ENCODE measurements at regions not wholly inside any gene's neighbourhood (a gene's known extent, or its start where the extent isn't known, plus 50 kb on each side); places are given as distances from the start of the nearest gene placed in this dataset.

- no peak overlapping the region for H3K4me3 ChIP-seq (ENCODE audit: control extremely low read depth in 1 of 5, extremely low read depth in 1 of 5, insufficient read depth in 1 of 5, low read depth in 2 of 5, low read length in 4 of 5)
- no peaks in the 10 kb centered on the region for H3K27me3 Mint-ChIP-seq
- intact Hi-C loops (cut with micrococcal nuclease): no loop called here
- no peak overlapping the region for H2AFZ ChIP-seq (ENCODE audit: insufficient read depth, low read depth, low read length, poor library complexity, severe bottlenecking)
- H3K9me3 ChIP-seq (ENCODE audit: control extremely low read depth in 1 of 3, control insufficient read depth in 2 of 3, insufficient read depth in 1 of 3, low read length in 2 of 3): no peaks in the 10 kb centered on the region
- no peak for TF ChIP-seq EZH2 (IDR thresholded peaks at IDR 0.05; ENCODE audit: borderline replicate concordance, insufficient read depth, low read depth, low read length, poor library complexity, severe bottlenecking)
- TF ChIP-seq CTCF (IDR thresholded peaks at IDR 0.05): no peak
- ChIA-PET POLR2A (no interaction called here), CTCF (no interaction called here)
- no peaks in the 10 kb centered on the region for H4K20me1 ChIP-seq (ENCODE audit: control insufficient read depth, insufficient read depth, low read length, poor library complexity, severe bottlenecking)
- no CpG with 5 or more reads among the region's 2 CpGs for WGBS (ENCODE audit: insufficient coverage)
- DNase-seq: no peak
- ATAC-seq (ENCODE audit: low read depth): no peak
- H3K9ac ChIP-seq (ENCODE audit: low read length): no peak overlapping the region
- H3K27me3 ChIP-seq (replicated peaks in 1 of 4; ENCODE audit: control extremely low read depth in 1 of 4, control insufficient read depth in 3 of 4, insufficient read depth in 4 of 4, low read length in 3 of 4): no peaks in the 10 kb centered on the region
- H3K27ac ChIP-seq (ENCODE audit: low read length in 2 of 2): no peak overlapping the region
- no peak overlapping the region for H3K4me2 ChIP-seq (replicated peaks; ENCODE audit: low read depth, low read length, poor library complexity, severe bottlenecking)
- H3K4me3 Mint-ChIP-seq: no peak overlapping the region
- H3K27ac Mint-ChIP-seq: no peak overlapping the region
- H3K4me1 ChIP-seq (ENCODE audit: control insufficient read depth in 2 of 2, insufficient read depth in 2 of 2, low read length in 2 of 2): no peaks in the 10 kb centered on the region
- no peaks in the 10 kb centered on the region for H3K9me3 Mint-ChIP-seq (ENCODE audit: insufficient read depth)
- H3K36me3 ChIP-seq (replicated peaks in 1 of 2; ENCODE audit: control extremely low read depth in 1 of 2, control insufficient read depth in 1 of 2, extremely low read depth in 1 of 2, insufficient read depth in 2 of 2, low read length in 1 of 2): no peaks in the 10 kb centered on the region
- H3K4me1 Mint-ChIP-seq: no peaks in the 10 kb centered on the region
- no peaks in the 10 kb centered on the region for H3K79me2 ChIP-seq (ENCODE audit: control insufficient read depth, insufficient read depth, low read length)
Observed at GRCh38 chr16:49128740-49129139, 152.9 kb downstream of the CBLN1 start.

GRCh38 chr16:49127103-49127502 lies 154.5 kb downstream of the CBLN1 start:
- Histone ChIP-seq H2AFZ (ENCODE audit: insufficient read depth, low read depth, low read length, poor library complexity, severe bottlenecking) (no peak overlapping the region), H3K9ac (ENCODE audit: low read length) (no peak overlapping the region), H3K27ac (ENCODE audit: low read length in 2 of 2) (no peak overlapping the region), H3K4me1 (ENCODE audit: control insufficient read depth in 2 of 2, insufficient read depth in 2 of 2, low read length in 2 of 2) (no peaks in the 10 kb centered on the region), H3K4me2 (replicated peaks; ENCODE audit: low read depth, low read length, poor library complexity, severe bottlenecking) (no peak overlapping the region), H4K20me1 (ENCODE audit: control insufficient read depth, insufficient read depth, low read length, poor library complexity, severe bottlenecking) (no peaks in the 10 kb centered on the region), H3K27me3 (replicated peaks in 1 of 4; ENCODE audit: control extremely low read depth in 1 of 4, control insufficient read depth in 3 of 4, insufficient read depth in 4 of 4, low read length in 3 of 4) (no peaks in the 10 kb centered on the region), H3K36me3 (replicated peaks in 1 of 2; ENCODE audit: control extremely low read depth in 1 of 2, control insufficient read depth in 1 of 2, extremely low read depth in 1 of 2, insufficient read depth in 2 of 2, low read length in 1 of 2) (no peaks in the 10 kb centered on the region), H3K79me2 (ENCODE audit: control insufficient read depth, insufficient read depth, low read length) (no peaks in the 10 kb centered on the region), H3K4me3 (ENCODE audit: control extremely low read depth in 1 of 5, extremely low read depth in 1 of 5, insufficient read depth in 1 of 5, low read depth in 2 of 5, low read length in 4 of 5) (no peak overlapping the region), H3K9me3 (ENCODE audit: control extremely low read depth in 1 of 3, control insufficient read depth in 2 of 3, insufficient read depth in 1 of 3, low read length in 2 of 3) (no peaks in the 10 kb centered on the region)
- CTCF ChIA-PET: no interaction called here
- WGBS (ENCODE audit: insufficient coverage): no CpG with 5 or more reads among the region's 1 CpG
- no peak for DNase-seq
- POLR2A ChIA-PET: no interaction called here
- intact Hi-C loops (cut with micrococcal nuclease): no loop called here
- no peak for ATAC-seq (ENCODE audit: low read depth)
- TF ChIP-seq CTCF (IDR thresholded peaks at IDR 0.05): no peak
- TF ChIP-seq EZH2 (IDR thresholded peaks at IDR 0.05; ENCODE audit: borderline replicate concordance, insufficient read depth, low read depth, low read length, poor library complexity, severe bottlenecking): no peak
- Mint-ChIP-seq H3K4me1 (no peaks in the 10 kb centered on the region), H3K4me3 (no peak overlapping the region), H3K9me3 (ENCODE audit: insufficient read depth) (no peaks in the 10 kb centered on the region), H3K27me3 (no peaks in the 10 kb centered on the region), H3K27ac (no peak overlapping the region)

Data from B cell (primary cell).